HG03280 (cell line): ENCODE measurements at regions not wholly inside any gene's neighbourhood (a gene's known extent, or its start where the extent isn't known, plus 50 kb on each side); places are given as distances from the start of the nearest gene placed in this dataset.
"Not testable (repeated sequence)": the region's sequence is repeated elsewhere in the genome, so short reads cannot be mapped to it uniquely, and the experiment has no call there.

Experiments used
- ATAC-seq: cut with Tn5 transposase; IDR thresholded peaks from one replicate; pipeline ENCODE4 v1.9.1; 2021; ENCODE audit warnings: mild to moderate bottlenecking, moderate library complexity; ENCODE audit not compliant: unreplicated experiment

GRCh38 chrX:69065451-69065850 is 99.8 kb downstream of the PJA1 start:
- no peak for ATAC-seq

DNA sequence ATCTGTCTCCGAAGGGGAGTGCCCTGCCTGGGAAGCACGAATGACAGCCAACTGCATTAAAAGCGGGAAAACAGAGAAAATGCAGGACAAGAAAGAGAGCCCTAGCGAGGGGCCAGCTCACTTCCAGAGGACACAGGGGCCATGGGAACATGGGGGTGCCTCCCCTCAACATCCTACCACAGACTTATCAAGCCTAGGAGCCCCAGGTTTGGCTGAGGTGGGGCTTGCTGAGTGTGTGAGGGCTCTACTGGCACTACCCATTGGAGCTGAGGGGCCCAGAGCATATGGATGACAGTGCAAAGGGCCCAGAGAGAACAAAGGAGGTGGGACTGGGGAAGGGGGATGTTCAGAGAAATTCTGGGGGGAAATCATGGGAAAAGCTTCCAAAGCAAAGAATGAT is 101.8 kb downstream of the PJA1 start:
- no peak for ATAC-seq

DNA sequence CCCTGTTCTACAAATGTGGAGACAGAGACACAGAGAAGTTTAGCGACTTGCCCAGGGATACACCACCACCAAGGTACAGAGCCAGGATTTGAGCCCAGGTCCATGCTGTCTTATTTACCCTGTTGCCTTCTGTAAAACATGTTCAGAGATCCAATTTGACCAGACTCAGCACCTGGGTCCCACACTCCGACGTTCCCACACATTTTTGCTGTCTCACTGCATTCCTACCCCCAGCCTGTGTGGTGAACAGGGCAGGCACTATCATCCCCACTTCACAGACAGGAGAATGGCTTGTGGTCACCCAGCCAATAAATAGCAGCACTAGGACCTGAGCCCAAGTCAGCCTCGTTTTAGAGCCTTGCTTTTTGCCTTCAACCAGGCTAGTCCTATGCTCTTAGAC is 102.8 kb downstream of the PJA1 start:
- no peak for ATAC-seq

DNA sequence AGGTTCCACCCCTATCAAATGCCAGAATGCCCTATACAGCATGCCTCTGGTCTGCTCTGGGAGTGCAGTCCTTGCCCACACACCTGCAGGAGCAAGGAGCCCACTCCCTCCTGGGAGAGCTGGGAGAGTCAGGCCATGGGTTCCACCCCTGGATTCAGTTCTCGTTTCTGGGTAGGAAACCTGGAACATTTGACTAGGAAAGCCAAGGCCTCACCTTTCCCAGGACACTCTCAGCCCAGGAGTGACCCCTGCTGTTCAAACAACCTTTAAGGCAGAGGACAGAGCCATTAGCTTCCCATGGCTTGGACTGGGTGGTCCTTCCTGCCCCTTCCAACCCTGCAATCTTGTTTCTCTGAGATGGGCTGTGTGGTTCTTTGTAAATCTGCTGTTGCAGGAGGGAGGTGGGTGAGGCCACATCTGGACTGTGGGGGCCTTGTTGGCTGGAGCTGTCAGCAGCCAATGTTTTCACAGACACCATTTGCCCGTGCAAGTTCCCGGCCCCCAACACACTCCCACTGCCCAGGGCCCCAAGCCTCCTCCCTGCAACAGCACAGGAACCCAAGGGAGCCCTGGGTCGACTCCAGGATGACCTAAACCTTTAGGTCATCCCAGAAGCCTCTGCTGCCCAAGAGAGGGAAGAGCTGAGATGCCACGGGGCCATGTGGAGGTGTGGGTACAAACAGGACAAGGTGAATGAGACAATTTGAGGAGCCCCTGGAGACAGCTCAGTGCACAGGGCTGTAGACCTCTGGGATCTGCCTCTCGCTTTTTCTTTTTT is 104.4 kb downstream of the PJA1 start:
- ATAC-seq, result no peak

- ATAC-seq, result no peak
Measured at GRCh38 chrX:69055193-69055592, 110.1 kb downstream of the PJA1 start.

GRCh38 chrX:69054497-69054896 is 110.8 kb downstream of the PJA1 start:
- ATAC-seq, result not testable (repeated sequence)

DNA sequence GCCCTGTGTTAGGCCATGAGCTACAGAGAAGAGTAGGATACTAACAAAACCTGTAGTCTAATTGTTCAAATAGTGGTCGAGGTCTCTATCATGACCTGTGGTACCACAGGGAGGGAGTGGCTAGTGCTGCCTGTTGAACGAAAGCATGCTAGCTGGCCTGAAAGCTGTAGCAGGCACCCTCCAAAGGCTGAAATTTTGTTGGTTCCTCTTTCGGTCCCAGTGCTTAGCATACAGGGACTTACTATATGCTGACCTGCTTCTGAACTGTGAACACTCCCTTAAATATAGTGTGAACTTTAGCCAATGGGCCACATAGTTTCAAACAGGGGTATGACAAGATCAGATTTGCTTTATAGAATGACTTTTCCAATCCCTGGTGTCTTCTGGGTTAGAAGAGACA is 113.4 kb downstream of the PJA1 start:
- no peak for ATAC-seq

GRCh38 chrX:69050051-69050765 is 115.0 kb downstream of the PJA1 start:
- no peak for ATAC-seq

GRCh38 chrX:69046996-69047490 is 118.2 kb downstream of the PJA1 start:
- no peak for ATAC-seq

GRCh38 chrX:69045616-69046345 is 119.5 kb downstream of the PJA1 start:
- no peak for ATAC-seq

GRCh38 chrX:69038816-69039215 is 126.4 kb downstream of the PJA1 start:
- ATAC-seq, result no peak

DNA sequence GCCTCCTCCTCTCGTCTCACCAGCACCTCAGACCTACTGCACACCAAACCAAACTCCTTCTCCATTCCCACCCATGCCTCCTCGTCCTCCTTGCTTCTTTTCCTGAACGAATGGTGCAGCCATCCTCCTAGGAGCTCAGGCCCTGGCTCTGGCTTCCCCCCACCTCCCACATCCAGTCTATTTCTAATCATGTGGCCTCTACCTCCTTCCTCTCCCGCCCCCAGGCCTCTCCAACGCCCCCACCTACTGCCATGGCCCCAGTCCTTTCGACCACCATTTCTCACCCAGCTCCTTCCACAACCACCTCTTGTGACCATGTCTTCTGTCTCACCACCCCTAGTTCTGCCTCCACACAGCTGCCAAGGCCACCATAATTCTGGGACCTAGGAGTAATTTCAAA is 127.1 kb downstream of the PJA1 start:
- no peak for ATAC-seq

GRCh38 chrX:69037786-69038185 is 127.5 kb downstream of the PJA1 start:
- ATAC-seq, result no peak

DNA sequence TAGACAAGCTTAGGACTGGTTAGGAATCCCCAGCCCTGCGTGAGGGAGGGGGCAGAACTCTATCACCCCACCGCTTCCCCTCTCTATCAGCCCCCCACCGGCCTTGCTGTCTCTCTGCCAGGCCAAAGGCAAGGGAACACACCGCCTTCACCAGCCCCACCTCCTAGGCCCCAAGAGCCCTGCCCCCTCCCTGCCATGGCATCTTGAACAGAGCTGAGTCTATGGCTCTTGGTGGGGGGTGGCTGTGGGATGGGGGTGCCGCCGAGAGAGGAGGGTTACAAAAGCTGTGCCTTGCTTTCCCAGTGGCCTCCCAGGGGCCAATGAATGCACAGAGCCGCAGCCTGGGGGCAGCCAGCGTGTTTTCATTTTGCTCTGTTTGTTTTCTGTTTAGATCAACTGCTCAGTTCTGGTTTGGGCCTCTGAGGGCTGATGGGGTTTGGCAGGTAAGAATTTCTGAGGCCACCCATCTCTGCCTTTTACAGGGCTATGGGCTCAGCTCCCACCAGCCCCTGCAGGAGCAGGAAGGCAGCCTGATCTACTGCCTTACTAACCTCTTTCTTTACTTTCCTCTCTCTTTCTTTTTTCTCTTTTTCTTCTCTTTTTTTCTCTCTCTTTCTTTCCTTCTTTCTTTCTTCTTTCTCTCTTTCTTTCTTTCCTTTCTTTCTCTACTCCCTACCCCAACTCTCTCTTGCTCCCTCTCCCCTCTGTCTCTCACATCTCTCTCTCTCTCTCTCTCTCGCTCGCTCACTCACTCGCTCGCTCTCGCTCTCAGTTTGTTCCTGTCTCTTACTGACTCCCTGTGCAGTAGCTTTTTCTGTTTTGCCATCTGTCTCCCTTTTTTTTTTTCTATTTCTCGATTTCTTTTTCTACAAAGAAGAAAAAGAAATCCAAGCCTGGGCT is 128.3 kb downstream of the PJA1 start:
- ATAC-seq, result no peak

- no peak for ATAC-seq
Measured at GRCh38 chrX:69034451-69034850, 130.8 kb downstream of the PJA1 start.

DNA sequence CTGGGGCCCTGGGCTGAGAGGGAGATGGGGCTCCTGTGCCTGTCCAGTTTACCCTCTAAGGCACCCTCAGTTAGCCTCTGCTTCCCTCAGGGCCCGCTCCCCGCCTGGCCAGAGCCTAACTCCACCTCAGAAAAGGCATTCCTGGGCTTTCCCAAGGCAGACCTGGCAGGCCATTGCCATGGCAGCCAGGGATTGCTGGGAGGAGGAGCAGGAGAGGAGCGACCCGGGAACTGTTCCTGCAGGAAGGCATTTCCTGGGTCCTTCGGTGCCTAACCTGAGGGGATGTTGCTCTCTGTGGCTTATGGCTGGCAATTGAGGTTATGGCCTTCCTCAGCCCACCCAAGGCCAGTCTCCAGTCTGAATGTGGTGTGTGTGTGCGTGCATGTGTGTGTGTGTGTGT is 131.3 kb downstream of the PJA1 start:
- no peak for ATAC-seq

GRCh38 chrX:69032601-69033000 is 132.7 kb downstream of the PJA1 start:
- no peak for ATAC-seq

GRCh38 chrX:69031971-69032391 is 133.3 kb downstream of the PJA1 start:
- ATAC-seq, result no peak

- no peak for ATAC-seq
Measured at GRCh38 chrX:69031181-69031580, 134.1 kb downstream of the PJA1 start.

- ATAC-seq, result no peak
Measured at GRCh38 chrX:69029771-69030170, 135.5 kb downstream of the PJA1 start.

DNA sequence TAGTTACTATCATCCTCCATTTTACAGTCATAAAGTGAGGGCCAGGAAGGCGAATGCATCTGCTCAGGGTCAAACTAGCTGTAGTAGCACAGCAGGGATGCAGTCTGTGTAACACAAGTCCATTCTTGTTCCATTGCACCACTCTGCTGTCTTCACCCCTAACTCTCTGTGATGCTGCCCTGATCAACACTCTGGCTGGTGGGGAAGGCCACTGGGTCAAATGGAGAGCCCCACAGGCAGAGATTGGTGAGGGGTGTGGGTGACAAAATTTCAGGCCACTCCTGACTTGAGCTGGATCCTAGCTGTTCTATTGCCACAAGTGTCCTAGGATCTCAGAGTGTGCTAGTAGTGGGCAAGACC is 136.5 kb downstream of the PJA1 start:
- no peak for ATAC-seq
